GM21825 (cell line): ENCODE measurements at regions not wholly inside any gene's neighbourhood (a gene's known extent, or its start where the extent isn't known, plus 50 kb on each side); places are given as distances from the start of the nearest gene placed in this dataset.

Experiments
- ATAC-seq: cut with Tn5 transposase; IDR thresholded peaks from one replicate; pipeline ENCODE4 v1.9.1; 2021; ENCODE audit warnings: mild to moderate bottlenecking, moderate library complexity; ENCODE audit not compliant: unreplicated experiment

- no peak for ATAC-seq
Observed at GRCh38 chr2:8573234-8573941, 108.5 kb upstream of the ID2 start.

DNA sequence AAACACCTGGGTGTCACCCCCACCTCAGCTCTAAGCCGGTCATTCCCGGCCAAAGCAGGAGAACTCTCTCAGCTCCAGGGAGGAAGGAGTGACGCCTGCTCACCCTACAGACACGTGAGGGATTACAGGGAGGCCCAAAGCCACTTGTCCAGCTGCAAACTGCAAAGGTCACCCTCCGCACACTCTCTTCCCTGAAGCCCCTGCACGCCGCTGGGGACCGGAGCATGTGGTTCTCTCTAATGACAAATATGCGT, 108.0 kb upstream of the ID2 start:
- ATAC-seq = no peak

GRCh38 chr2:8574196-8575037, 107.4 kb upstream of the ID2 start:
- peak; percentile 53 for ATAC-seq

DNA sequence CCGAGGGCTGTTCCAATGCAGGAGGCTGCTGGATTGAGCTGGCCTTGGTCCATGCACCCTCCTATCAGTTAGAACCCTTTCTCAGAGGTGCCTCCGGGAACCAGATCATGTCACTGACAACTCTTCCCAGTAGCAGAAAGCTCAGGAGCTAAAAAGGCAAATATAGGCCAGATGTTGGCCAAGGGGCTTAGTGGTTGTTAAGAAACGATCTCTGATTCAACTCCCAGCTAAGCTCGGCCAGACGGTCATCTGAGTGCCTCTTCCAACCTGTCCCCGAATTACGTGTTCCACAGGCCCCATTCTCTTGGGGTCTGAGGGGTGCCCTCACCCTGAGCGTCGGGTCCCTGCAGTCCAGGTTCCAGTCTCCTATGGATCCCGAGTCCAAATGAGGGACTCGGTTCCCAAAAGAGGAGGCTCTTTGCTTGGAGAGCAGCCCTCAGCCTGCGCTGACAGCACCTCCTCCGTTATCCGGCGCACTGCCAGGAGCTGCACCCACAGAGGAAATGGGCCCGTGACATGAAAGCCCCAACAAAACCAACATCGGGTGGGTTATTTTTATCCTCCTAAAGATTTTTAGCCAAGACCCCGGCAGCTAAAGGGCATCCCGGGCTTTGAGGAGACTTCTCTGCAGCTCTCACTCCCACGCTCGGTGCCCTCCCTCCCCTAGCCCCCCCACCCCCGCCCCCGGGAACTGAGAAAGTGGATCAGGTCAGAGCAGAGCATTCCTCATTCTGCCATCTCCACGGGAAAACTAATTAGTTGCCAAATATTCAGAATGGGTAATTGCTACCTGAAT, 106.6 kb upstream of the ID2 start:
- ATAC-seq = peak; percentile 2

GRCh38 chr2:8575834-8576423, 105.9 kb upstream of the ID2 start:
- ATAC-seq = no peak

GRCh38 chr2:8576525-8577167, 105.2 kb upstream of the ID2 start:
- peak; percentile 44 for ATAC-seq

GRCh38 chr2:8577573-8577972, 104.3 kb upstream of the ID2 start:
- ATAC-seq = no peak

- ATAC-seq = no peak
Observed at GRCh38 chr2:8578335-8579244, 103.3 kb upstream of the ID2 start.

GRCh38 chr2:8579485-8580085, 102.3 kb upstream of the ID2 start:
- no peak for ATAC-seq

DNA sequence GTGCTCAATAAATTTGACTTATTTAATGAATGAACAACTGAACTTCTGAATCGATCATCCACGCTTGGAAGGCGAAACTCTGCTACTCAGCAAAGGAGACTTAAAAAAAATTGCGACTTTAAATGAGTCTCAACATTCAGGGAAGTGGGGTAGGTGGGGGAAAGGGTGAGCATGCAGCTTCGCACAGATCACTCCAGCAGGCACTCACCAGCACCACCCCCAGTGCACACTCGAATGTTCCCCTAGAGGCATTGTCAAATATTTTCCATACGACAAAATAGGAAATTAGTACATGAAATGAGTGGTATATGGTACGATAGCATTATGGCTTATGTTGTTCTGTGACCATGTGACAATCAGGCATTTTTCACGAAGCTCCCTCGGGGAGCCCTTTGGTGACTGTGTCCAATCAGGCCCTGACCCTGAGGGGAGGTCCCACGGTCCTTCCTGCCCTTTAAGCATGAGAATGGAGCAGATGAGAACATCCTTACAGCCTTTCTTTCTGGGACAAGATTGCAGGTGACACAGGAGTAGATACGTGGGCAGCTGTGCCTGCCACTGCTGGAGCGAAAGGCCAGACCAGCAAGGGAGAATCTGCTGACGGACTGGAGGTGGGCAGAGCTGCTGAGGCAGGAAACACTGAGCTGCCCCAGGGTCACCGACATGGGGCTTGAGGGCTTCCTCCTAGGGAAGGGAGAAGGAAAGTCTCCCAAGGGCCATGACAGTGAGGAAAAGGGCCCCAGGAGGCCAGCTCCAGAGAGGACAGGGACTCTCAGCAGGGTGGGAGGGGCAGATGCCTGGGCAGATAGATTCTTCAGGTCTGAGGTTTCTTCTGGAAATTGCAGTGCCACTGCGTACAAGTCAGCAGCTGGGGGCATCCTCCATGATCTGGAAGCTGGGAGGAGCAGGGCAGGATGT, 101.3 kb upstream of the ID2 start:
- no peak for ATAC-seq

- no peak for ATAC-seq
Observed at GRCh38 chr2:8581234-8581561, 100.7 kb upstream of the ID2 start.

- no peak for ATAC-seq
Observed at GRCh38 chr2:8581601-8582041, 100.2 kb upstream of the ID2 start.

GRCh38 chr2:8582191-8582590, 99.7 kb upstream of the ID2 start:
- ATAC-seq = no peak

- ATAC-seq = no peak
Observed at GRCh38 chr2:8582651-8583399, 99.0 kb upstream of the ID2 start.

DNA sequence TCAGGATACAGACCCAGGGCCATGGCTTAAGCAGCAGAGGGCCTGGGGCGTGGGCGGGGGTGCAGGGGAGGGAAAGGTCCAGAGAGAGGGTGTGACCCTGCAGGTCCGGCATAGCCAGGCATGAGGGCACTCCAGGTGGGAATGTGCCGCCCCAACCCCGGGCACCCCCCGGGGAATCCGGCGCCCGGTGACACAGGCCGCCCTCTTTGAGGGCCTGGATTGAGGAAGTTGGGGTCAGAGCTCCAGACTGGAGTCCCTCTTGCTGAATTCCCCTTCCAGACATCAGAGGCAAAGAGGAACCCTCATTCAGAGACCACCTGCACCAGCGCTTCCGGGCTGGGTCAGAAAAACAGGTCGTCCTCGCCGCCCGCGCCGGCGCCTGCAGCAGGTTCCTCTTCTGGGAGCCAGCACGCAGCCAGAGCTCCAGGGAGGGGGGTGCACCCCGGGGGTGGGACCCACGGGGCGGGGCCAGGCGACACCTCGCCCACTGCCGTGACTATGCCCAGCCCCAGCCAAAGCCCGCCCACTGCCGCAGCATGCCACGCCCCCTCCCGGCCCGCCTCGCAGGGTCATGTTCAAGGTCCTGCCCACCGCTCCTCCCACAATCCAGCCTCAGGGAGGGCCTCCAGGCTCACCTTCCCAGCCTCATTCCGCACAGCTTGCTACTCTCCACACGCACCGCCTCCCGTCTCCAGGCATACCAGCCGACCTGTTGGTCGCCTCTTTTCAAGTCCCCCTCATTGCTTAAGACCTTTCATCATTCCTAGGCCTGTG, 98.3 kb upstream of the ID2 start:
- peak; percentile 85 for ATAC-seq

GRCh38 chr2:8584174-8585066, 97.4 kb upstream of the ID2 start:
- no peak for ATAC-seq
